ENCODE measurements at regions not wholly inside any gene's neighbourhood (a gene's known extent, or its start where the extent isn't known, plus 50 kb on each side); places are given as distances from the start of the nearest gene placed in this dataset.

GRCh38 chr1:34398916-34399275 is 222.2 kb downstream of the C1orf94 start:
- no peak for TF ChIP-seq CTCF (IDR thresholded peaks at IDR 0.05)
- no peak for TF ChIP-seq POLR2A (IDR thresholded peaks at IDR 0.05)
